B cell (primary cell): ENCODE measurements at regions not wholly inside any gene's neighbourhood (a gene's known extent, or its start where the extent isn't known, plus 50 kb on each side); places are given as distances from the start of the nearest gene placed in this dataset.

Source experiments
- EZH2 ChIP-seq: IDR thresholded peaks from 2 replicates; pipeline ENCODE4 v1.6.1; 2012; ENCODE audit warnings: borderline replicate concordance, low read depth, mild to moderate bottlenecking, moderate library complexity, low read length; ENCODE audit not compliant: insufficient read depth, poor library complexity, severe bottlenecking
- TF ChIP-seq, protein P1 (sequence below): fragments of 200-600 bp; IDR thresholded peaks from one replicate; pipeline ENCODE4 v1.8.0; 2022; ENCODE audit warnings: antibody characterized with exemption, mild to moderate bottlenecking

DNA sequence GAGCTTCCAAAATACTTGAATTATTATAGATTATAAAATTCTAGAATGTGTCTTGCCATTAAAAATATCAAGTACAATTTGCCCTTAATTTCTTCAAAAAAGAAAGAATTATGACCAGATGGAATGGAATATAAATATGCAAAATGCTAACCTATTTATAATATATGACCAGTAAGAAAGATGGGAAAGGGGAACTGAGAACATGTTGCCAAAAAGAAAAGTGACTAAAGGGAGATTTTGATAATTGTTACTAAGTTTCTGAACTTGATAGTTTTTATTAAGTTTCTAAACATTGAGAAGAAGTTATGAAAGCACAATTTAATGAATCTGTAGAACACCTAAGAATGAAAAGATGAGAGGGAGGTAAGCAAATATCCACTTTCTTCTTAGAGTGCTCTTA lies 188.4 kb upstream of the NR4A3 start:
- TF ChIP-seq, protein P1, sequence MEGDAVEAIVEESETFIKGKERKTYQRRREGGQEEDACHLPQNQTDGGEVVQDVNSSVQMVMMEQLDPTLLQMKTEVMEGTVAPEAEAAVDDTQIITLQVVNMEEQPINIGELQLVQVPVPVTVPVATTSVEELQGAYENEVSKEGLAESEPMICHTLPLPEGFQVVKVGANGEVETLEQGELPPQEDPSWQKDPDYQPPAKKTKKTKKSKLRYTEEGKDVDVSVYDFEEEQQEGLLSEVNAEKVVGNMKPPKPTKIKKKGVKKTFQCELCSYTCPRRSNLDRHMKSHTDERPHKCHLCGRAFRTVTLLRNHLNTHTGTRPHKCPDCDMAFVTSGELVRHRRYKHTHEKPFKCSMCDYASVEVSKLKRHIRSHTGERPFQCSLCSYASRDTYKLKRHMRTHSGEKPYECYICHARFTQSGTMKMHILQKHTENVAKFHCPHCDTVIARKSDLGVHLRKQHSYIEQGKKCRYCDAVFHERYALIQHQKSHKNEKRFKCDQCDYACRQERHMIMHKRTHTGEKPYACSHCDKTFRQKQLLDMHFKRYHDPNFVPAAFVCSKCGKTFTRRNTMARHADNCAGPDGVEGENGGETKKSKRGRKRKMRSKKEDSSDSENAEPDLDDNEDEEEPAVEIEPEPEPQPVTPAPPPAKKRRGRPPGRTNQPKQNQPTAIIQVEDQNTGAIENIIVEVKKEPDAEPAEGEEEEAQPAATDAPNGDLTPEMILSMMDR = no peak
- TF ChIP-seq EZH2 = no peak
